GM19395 (cell line): ENCODE measurements at regions not wholly inside any gene's neighbourhood (a gene's known extent, or its start where the extent isn't known, plus 50 kb on each side); places are given as distances from the start of the nearest gene placed in this dataset.
"Not testable (repeated sequence)": the region's sequence is repeated elsewhere in the genome, so short reads cannot be mapped to it uniquely, and the experiment has no call there.

Experiments used
- ATAC-seq: cut with Tn5 transposase; IDR thresholded peaks from one replicate; pipeline ENCODE4 v1.9.1; 2021; ENCODE audit warnings: mild to moderate bottlenecking, moderate library complexity; ENCODE audit not compliant: unreplicated experiment

GRCh38 chrX:25618248-25618647 lies 519.9 kb upstream of the MAGEB18 start:
- ATAC-seq, result no peak

- no peak for ATAC-seq
Observed at GRCh38 chrX:25640276-25640675, 497.9 kb upstream of the MAGEB18 start.

- ATAC-seq, result no peak
Observed at GRCh38 chrX:25646156-25646555, 492.0 kb upstream of the MAGEB18 start.

- no peak for ATAC-seq
Observed at GRCh38 chrX:25648790-25649189, 489.4 kb upstream of the MAGEB18 start.

- ATAC-seq, result no peak
Observed at GRCh38 chrX:25650216-25650820, 487.8 kb upstream of the MAGEB18 start.

- ATAC-seq, result no peak
Observed at GRCh38 chrX:25659317-25659716, 478.8 kb upstream of the MAGEB18 start.

GRCh38 chrX:25663701-25664100 lies 474.4 kb upstream of the MAGEB18 start:
- ATAC-seq, result no peak

GRCh38 chrX:25665431-25665830 lies 472.7 kb upstream of the MAGEB18 start:
- no peak for ATAC-seq

- no peak for ATAC-seq
Observed at GRCh38 chrX:25667681-25668080, 470.5 kb upstream of the MAGEB18 start.

GRCh38 chrX:25674776-25675175 lies 463.4 kb upstream of the MAGEB18 start:
- no peak for ATAC-seq

- ATAC-seq, result no peak
Observed at GRCh38 chrX:25701876-25702275, 436.3 kb upstream of the MAGEB18 start.

GRCh38 chrX:25717122-25717521 lies 421.0 kb upstream of the MAGEB18 start:
- no peak for ATAC-seq

- ATAC-seq, result no peak
Observed at GRCh38 chrX:25721564-25721963, 416.6 kb upstream of the MAGEB18 start.

- no peak for ATAC-seq
Observed at GRCh38 chrX:25726539-25726938, 411.6 kb upstream of the MAGEB18 start.

GRCh38 chrX:25733148-25733547 lies 405.0 kb upstream of the MAGEB18 start:
- no peak for ATAC-seq

- ATAC-seq, result no peak
Observed at GRCh38 chrX:25737540-25737939, 400.6 kb upstream of the MAGEB18 start.

- no peak for ATAC-seq
Observed at GRCh38 chrX:25742334-25742733, 395.8 kb upstream of the MAGEB18 start.

GRCh38 chrX:25754399-25754798 lies 383.7 kb upstream of the MAGEB18 start:
- ATAC-seq, result no peak

GRCh38 chrX:25755194-25755593 lies 382.9 kb upstream of the MAGEB18 start:
- ATAC-seq, result no peak

GRCh38 chrX:25762656-25763055 lies 375.5 kb upstream of the MAGEB18 start:
- ATAC-seq, result no peak

- ATAC-seq, result not testable (repeated sequence)
Observed at GRCh38 chrX:25771853-25772252, 366.3 kb upstream of the MAGEB18 start.

GRCh38 chrX:25797796-25798195 lies 340.3 kb upstream of the MAGEB18 start:
- not testable (repeated sequence) for ATAC-seq

GRCh38 chrX:25805744-25806143 lies 332.4 kb upstream of the MAGEB18 start:
- no peak for ATAC-seq
